ENCODE measurements at regions not wholly inside any gene's neighbourhood (a gene's known extent, or its start where the extent isn't known, plus 50 kb on each side); places are given as distances from the start of the nearest gene placed in this dataset.

DNA sequence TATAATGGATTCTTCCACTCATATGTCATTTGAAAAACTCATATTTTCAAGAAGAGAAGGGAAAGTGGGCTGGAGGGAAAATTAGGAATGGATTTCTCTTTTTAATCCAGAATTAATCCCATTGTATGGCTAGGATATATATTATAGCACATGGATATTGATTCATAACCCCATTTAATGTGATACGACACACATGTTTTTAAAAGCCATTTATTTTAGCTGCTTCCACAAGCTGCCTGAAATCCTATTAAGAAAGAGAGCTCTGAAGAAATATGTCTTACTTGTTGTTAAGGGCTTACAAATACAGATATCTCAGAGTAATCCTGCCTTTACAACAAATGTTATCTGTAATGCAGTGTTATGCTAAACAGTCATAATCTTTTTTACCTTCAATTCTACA lies 598.6 kb downstream of the AMY1C start:
- no peak for TF ChIP-seq CTCF (IDR thresholded peaks at IDR 0.05; ENCODE audit: poor library complexity)
- TF ChIP-seq EZH2 (IDR thresholded peaks at IDR 0.05; ENCODE audit: borderline replicate concordance), result no peak
- TF ChIP-seq EZH2phosphoT487 (IDR thresholded peaks at IDR 0.05; ENCODE audit: low read depth, severe bottlenecking, unreplicated experiment), result no peak
- H3K4me2 ChIP-seq, result no peak overlapping the region
- no peak for DNase-seq (ENCODE audit: low spot score)
- no peaks in the 10 kb centered on the region for H3K9me3 ChIP-seq (ENCODE audit: low read depth)
- H4K20me1 ChIP-seq (ENCODE audit: insufficient read depth, poor library complexity, severe bottlenecking), result no peaks in the 10 kb centered on the region
- H3K4me1 ChIP-seq (ENCODE audit: insufficient read depth), result no peaks in the 10 kb centered on the region
- H3K79me2 ChIP-seq, result no peaks in the 10 kb centered on the region
- no peaks in the 10 kb centered on the region for H3K27me3 ChIP-seq
- no peaks in the 10 kb centered on the region for H3K9me2 ChIP-seq (replicated peaks; ENCODE audit: insufficient read depth)
- H2AFZ ChIP-seq, result no peak overlapping the region
- H3K4me3 ChIP-seq, result no peak overlapping the region
- H3K27ac ChIP-seq, result no peak overlapping the region
- WGBS (ENCODE audit: low lambda C conversion rate, missing lambda C conversion rate), result 90% methylated on average over 1 of the region's 1 CpG
- H3K36me3 ChIP-seq (replicated peaks; ENCODE audit: insufficient read depth, low read depth), result no peaks in the 10 kb centered on the region

DNA sequence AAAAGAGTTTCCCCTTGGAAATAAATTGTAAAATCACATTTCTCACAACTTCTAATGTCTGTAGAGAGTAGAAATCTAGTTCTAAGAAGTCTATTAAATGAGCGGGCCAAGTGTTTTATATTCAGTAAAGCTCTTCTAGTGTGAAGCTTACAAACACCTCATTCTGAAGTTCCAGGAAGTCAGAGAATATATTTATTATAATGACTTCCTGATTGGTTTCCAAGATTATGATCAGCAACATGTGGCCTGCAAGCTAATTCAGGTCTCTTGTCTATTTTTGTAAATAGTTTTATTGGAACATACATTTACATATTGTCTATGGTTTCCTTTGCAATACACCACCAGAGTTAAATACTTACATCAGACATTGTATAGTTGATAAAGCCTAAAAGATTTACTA lies 603.9 kb downstream of the AMY1C start:
- Histone ChIP-seq H3K4me1 (ENCODE audit: insufficient read depth) (no peaks in the 10 kb centered on the region), H3K27me3 (no peaks in the 10 kb centered on the region), H4K20me1 (ENCODE audit: insufficient read depth, poor library complexity, severe bottlenecking) (no peaks in the 10 kb centered on the region), H2AFZ (no peak overlapping the region), H3K79me2 (no peaks in the 10 kb centered on the region), H3K4me2 (no peak overlapping the region), H3K36me3 (replicated peaks; ENCODE audit: insufficient read depth, low read depth) (no peaks in the 10 kb centered on the region), H3K9me2 (replicated peaks; ENCODE audit: insufficient read depth) (no peaks in the 10 kb centered on the region), H3K9me3 (ENCODE audit: low read depth) (no peaks in the 10 kb centered on the region), H3K27ac (no peak overlapping the region), H3K4me3 (no peak overlapping the region)
- WGBS (ENCODE audit: low lambda C conversion rate, missing lambda C conversion rate), result 87% methylated on average over 1 of the region's 1 CpG
- TF ChIP-seq EZH2phosphoT487 (IDR thresholded peaks at IDR 0.05; ENCODE audit: low read depth, severe bottlenecking, unreplicated experiment) (no peak), EZH2 (IDR thresholded peaks at IDR 0.05; ENCODE audit: borderline replicate concordance) (no peak), CTCF (IDR thresholded peaks at IDR 0.05; ENCODE audit: poor library complexity) (no peak)
- no peak for DNase-seq (ENCODE audit: low spot score)

GRCh38 chr1:104358086-104358485 lies 608.4 kb downstream of the AMY1C start:
- H3K79me2 ChIP-seq, result no peaks in the 10 kb centered on the region
- no peak overlapping the region for H3K27ac ChIP-seq
- H3K27me3 ChIP-seq, result no peaks in the 10 kb centered on the region
- WGBS (ENCODE audit: low lambda C conversion rate, missing lambda C conversion rate), result 71% methylated on average over 1 of the region's 1 CpG
- H3K4me3 ChIP-seq, result no peak overlapping the region
- H3K36me3 ChIP-seq (replicated peaks; ENCODE audit: insufficient read depth, low read depth), result no peaks in the 10 kb centered on the region
- no peak overlapping the region for H3K4me2 ChIP-seq
- H3K4me1 ChIP-seq (ENCODE audit: insufficient read depth), result no peaks in the 10 kb centered on the region
- no peaks in the 10 kb centered on the region for H3K9me3 ChIP-seq (ENCODE audit: low read depth)
- TF ChIP-seq EZH2phosphoT487 (IDR thresholded peaks at IDR 0.05; ENCODE audit: low read depth, severe bottlenecking, unreplicated experiment) (no peak), CTCF (IDR thresholded peaks at IDR 0.05; ENCODE audit: poor library complexity) (no peak), EZH2 (IDR thresholded peaks at IDR 0.05; ENCODE audit: borderline replicate concordance) (no peak)
- H2AFZ ChIP-seq, result no peak overlapping the region
- H3K9me2 ChIP-seq (replicated peaks; ENCODE audit: insufficient read depth), result no peaks in the 10 kb centered on the region
- DNase-seq (ENCODE audit: low spot score), result no peak
- H4K20me1 ChIP-seq (ENCODE audit: insufficient read depth, poor library complexity, severe bottlenecking), result no peaks in the 10 kb centered on the region

DNA sequence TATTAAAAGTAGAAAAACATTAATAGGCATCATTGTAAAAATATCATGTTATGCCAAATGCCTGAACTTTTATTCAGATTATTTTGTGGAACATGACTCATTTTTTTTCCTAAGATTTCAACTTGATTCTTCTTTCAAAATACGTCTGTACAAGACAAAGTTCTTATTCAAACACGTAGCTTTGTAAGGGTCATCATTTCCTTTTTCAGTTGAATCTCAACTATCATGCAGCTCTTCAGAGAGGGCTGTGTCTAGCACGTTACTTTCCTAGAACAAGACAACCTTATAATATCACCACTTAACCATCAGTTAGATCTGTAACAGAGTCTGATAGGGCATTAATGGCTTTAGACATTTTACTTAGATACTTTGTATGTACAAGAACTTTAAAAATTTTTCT lies 608.9 kb downstream of the AMY1C start:
- H3K9me2 ChIP-seq (replicated peaks; ENCODE audit: insufficient read depth), result no peaks in the 10 kb centered on the region
- no peak overlapping the region for H3K27ac ChIP-seq
- DNase-seq (ENCODE audit: low spot score), result no peak
- no peaks in the 10 kb centered on the region for H3K36me3 ChIP-seq (replicated peaks; ENCODE audit: insufficient read depth, low read depth)
- WGBS (ENCODE audit: low lambda C conversion rate, missing lambda C conversion rate), result 76% methylated on average over 3 of the region's 3 CpGs
- H3K9me3 ChIP-seq (ENCODE audit: low read depth), result no peaks in the 10 kb centered on the region
- H3K79me2 ChIP-seq, result no peaks in the 10 kb centered on the region
- TF ChIP-seq CTCF (IDR thresholded peaks at IDR 0.05; ENCODE audit: poor library complexity) (no peak), EZH2 (IDR thresholded peaks at IDR 0.05; ENCODE audit: borderline replicate concordance) (no peak), EZH2phosphoT487 (IDR thresholded peaks at IDR 0.05; ENCODE audit: low read depth, severe bottlenecking, unreplicated experiment) (no peak)
- H3K4me1 ChIP-seq (ENCODE audit: insufficient read depth), result no peaks in the 10 kb centered on the region
- no peak overlapping the region for H3K4me3 ChIP-seq
- H3K27me3 ChIP-seq, result no peaks in the 10 kb centered on the region
- no peak overlapping the region for H3K4me2 ChIP-seq
- H2AFZ ChIP-seq, result no peak overlapping the region
- no peaks in the 10 kb centered on the region for H4K20me1 ChIP-seq (ENCODE audit: insufficient read depth, poor library complexity, severe bottlenecking)
